H9 (cell line): ENCODE measurements at regions not wholly inside any gene's neighbourhood (a gene's known extent, or its start where the extent isn't known, plus 50 kb on each side); places are given as distances from the start of the nearest gene placed in this dataset.

Experiments
- DNase-seq: peaks from one replicate; pipeline ENCODE4 v3.0.0-alpha.2; 2017
- H2AFZ ChIP-seq: one replicate; pipeline ENCODE4 v1.6.1; 2013; ENCODE audit warnings: mild to moderate bottlenecking, low read length, control low read depth, moderate library complexity
- H2AK5ac ChIP-seq: 2 replicates; pipeline ENCODE4 v1.6.1; 2013; ENCODE audit warnings: low read length, control low read depth, mixed read lengths; ENCODE audit not compliant: insufficient read length
- H2BK120ac ChIP-seq: one replicate; pipeline ENCODE4 v1.6.1; 2013; ENCODE audit warnings: low read depth, mild to moderate bottlenecking, low read length, control low read depth, inconsistent platforms; ENCODE audit not compliant: poor library complexity, severe bottlenecking
- H2BK12ac ChIP-seq: 2 replicates; pipeline ENCODE4 v1.6.1; 2013; ENCODE audit warnings: low read length, control low read depth, mixed read lengths, low read depth; ENCODE audit not compliant: insufficient read length
- H2BK15ac ChIP-seq: 2 replicates; pipeline ENCODE4 v1.6.1; 2013; ENCODE audit warnings: low read depth, low read length, control low read depth
- H2BK20ac ChIP-seq: one replicate; pipeline ENCODE4 v1.6.1; 2013; ENCODE audit warnings: low read depth, mild to moderate bottlenecking, low read length, control low read depth, inconsistent platforms; ENCODE audit not compliant: poor library complexity, severe bottlenecking
- H2BK5ac ChIP-seq: 2 replicates; pipeline ENCODE4 v1.6.1; 2013; ENCODE audit warnings: low read length, control low read depth, mixed read lengths; ENCODE audit not compliant: insufficient read length
- H3K14ac ChIP-seq: 2 replicates; pipeline ENCODE4 v1.6.1; 2013; ENCODE audit warnings: low read length, control low read depth; ENCODE audit not compliant: insufficient read depth
- H3K18ac ChIP-seq: 2 replicates; pipeline ENCODE4 v1.6.1; 2013; ENCODE audit warnings: low read depth, mild to moderate bottlenecking, mixed read lengths, low read length, control low read depth; ENCODE audit not compliant: insufficient read length
- H3K23ac ChIP-seq: 2 replicates; pipeline ENCODE4 v1.6.1; 2013; ENCODE audit warnings: low read length, control low read depth, mixed read lengths, low read depth; ENCODE audit not compliant: insufficient read length
- H3K23me2 ChIP-seq: 2 replicates; pipeline ENCODE4 v1.6.1; 2013; ENCODE audit warnings: low read depth, mild to moderate bottlenecking, mixed read lengths, low read length, control low read depth; ENCODE audit not compliant: insufficient read length, poor library complexity, severe bottlenecking
- H3K27ac ChIP-seq: 2 replicates; pipeline ENCODE4 v1.5.1; 2013; ENCODE audit warnings: low read length, control low read depth, mixed read lengths, low read depth; ENCODE audit not compliant: insufficient read length
- H3K27me3 ChIP-seq: 2 replicates; pipeline ENCODE4 v1.6.1; 2013; ENCODE audit warnings: low read length, control low read depth, inconsistent platforms; ENCODE audit not compliant: insufficient read depth
- H3K4ac ChIP-seq: 2 replicates; pipeline ENCODE4 v1.6.1; 2013; ENCODE audit warnings: low read depth, mild to moderate bottlenecking, control low read depth, inconsistent platforms, low read length, moderate library complexity
- H3K4me1 ChIP-seq: 2 replicates; pipeline ENCODE4 v1.6.1; 2013; ENCODE audit warnings: low read length, control low read depth, inconsistent platforms; ENCODE audit not compliant: insufficient read depth
- H3K4me2 ChIP-seq: 2 replicates; pipeline ENCODE4 v1.6.1; 2013; ENCODE audit warnings: low read length, control low read depth, mixed read lengths; ENCODE audit not compliant: insufficient read length, insufficient read depth
- H3K56ac ChIP-seq: 2 replicates; pipeline ENCODE4 v1.6.1; 2013; ENCODE audit warnings: low read depth, mild to moderate bottlenecking, mixed read lengths, low read length, control low read depth; ENCODE audit not compliant: insufficient read length
- H3K79me1 ChIP-seq: 2 replicates; pipeline ENCODE4 v1.6.1; 2013; ENCODE audit warnings: low read depth, mild to moderate bottlenecking, moderate library complexity, low read length, control low read depth, inconsistent platforms; ENCODE audit not compliant: insufficient read depth, poor library complexity, severe bottlenecking
- H3K79me2 ChIP-seq: 2 replicates; pipeline ENCODE4 v1.6.1; 2013; ENCODE audit warnings: low read length, control low read depth, inconsistent platforms; ENCODE audit not compliant: insufficient read depth
- H3K9ac ChIP-seq: 2 replicates; pipeline ENCODE4 v1.6.1; 2013; ENCODE audit warnings: low read length, control low read depth, mixed read lengths; ENCODE audit not compliant: insufficient read length; ENCODE audit errors: extremely low read depth
- H3K9me3 ChIP-seq: one replicate; pipeline ENCODE4 v1.6.1; 2013; ENCODE audit warnings: low read depth, low read length, inconsistent platforms; ENCODE audit not compliant: control insufficient read depth
- H3T11ph ChIP-seq: one replicate; pipeline ENCODE4 v1.6.1; 2013; ENCODE audit warnings: mild to moderate bottlenecking, low read length, control low read depth, inconsistent platforms
- H4K20me1 ChIP-seq: one replicate; pipeline ENCODE4 v1.6.1; 2013; ENCODE audit not compliant: control insufficient read depth, insufficient read length, insufficient read depth
- H4K5ac ChIP-seq: 2 replicates; pipeline ENCODE4 v1.6.1; 2013; ENCODE audit warnings: low read depth, mild to moderate bottlenecking, mixed read lengths, low read length, control low read depth; ENCODE audit not compliant: insufficient read length
- H4K8ac ChIP-seq: replicated peaks from 2 replicates; pipeline ENCODE4 v1.6.1; 2013; ENCODE audit warnings: low read length, control low read depth, mixed read lengths, low read depth; ENCODE audit not compliant: insufficient read length
- H4K91ac ChIP-seq: 2 replicates; pipeline ENCODE4 v1.6.1; 2013; ENCODE audit warnings: low read depth, mild to moderate bottlenecking, moderate library complexity, mixed read lengths, low read length, control low read depth; ENCODE audit not compliant: insufficient read length
- H3K27ac Mint-ChIP-seq, 3 experiments: 2 replicates in 2 of 3; 3 replicates in 1 of 3; pipeline ENCODE4 v1.8.0; 2020 to 2021; ENCODE audit warnings: mixed read lengths in 3 of 3, mild to moderate bottlenecking in 1 of 3, moderate library complexity in 1 of 3
- H3K27me3 Mint-ChIP-seq: 2 replicates; pipeline ENCODE4 v1.8.0; 2021; ENCODE audit warnings: low read depth, mild to moderate bottlenecking, moderate library complexity, mixed read lengths
- H3K36me3 Mint-ChIP-seq, 3 experiments: 2 replicates in 2 of 3; 3 replicates in 1 of 3; pipeline ENCODE4 v1.8.0; 2020 to 2021; ENCODE audit warnings: low read depth in 3 of 3, mixed read lengths in 3 of 3; ENCODE audit not compliant: insufficient read depth in 1 of 3
- H3K4me1 Mint-ChIP-seq, 2 experiments: 2 replicates each; pipeline ENCODE4 v1.8.0; 2020; ENCODE audit warnings: mixed read lengths in 2 of 2
- H3K4me3 Mint-ChIP-seq, 2 experiments: 2 replicates in 1 of 2; 3 replicates in 1 of 2; pipeline ENCODE4 v1.8.0; 2020 to 2021; ENCODE audit warnings: mild to moderate bottlenecking in 2 of 2, mixed read lengths in 2 of 2, moderate library complexity in 1 of 2
- H3K9me3 Mint-ChIP-seq, 2 experiments: 2 replicates in 1 of 2; 3 replicates in 1 of 2; pipeline ENCODE4 v1.8.0; 2020; ENCODE audit warnings: mild to moderate bottlenecking in 2 of 2, mixed read lengths in 2 of 2, moderate library complexity in 1 of 2
- WGBS: extraction: QIAGEN DNeasy Blood & Tissue Kit; methylation state at CpG from one replicate; pipeline ENCODE4 v1.1.7; 2013; ENCODE audit warnings: missing lambda C conversion rate, low lambda C conversion rate, mixed read lengths; ENCODE audit not compliant: insufficient read length; ENCODE audit errors: extremely low coverage; 5-methylcytosine and 5-hydroxymethylcytosine counted together
- TF ChIP-seq, protein P1 (sequence below): fragments of 200-600 bp; sonication (generic); conservative IDR thresholded peaks from 3 replicates; pipeline ENCODE4 v1.8.0; 2021; ENCODE audit warnings: antibody characterized with exemption, mild to moderate bottlenecking

DNA sequence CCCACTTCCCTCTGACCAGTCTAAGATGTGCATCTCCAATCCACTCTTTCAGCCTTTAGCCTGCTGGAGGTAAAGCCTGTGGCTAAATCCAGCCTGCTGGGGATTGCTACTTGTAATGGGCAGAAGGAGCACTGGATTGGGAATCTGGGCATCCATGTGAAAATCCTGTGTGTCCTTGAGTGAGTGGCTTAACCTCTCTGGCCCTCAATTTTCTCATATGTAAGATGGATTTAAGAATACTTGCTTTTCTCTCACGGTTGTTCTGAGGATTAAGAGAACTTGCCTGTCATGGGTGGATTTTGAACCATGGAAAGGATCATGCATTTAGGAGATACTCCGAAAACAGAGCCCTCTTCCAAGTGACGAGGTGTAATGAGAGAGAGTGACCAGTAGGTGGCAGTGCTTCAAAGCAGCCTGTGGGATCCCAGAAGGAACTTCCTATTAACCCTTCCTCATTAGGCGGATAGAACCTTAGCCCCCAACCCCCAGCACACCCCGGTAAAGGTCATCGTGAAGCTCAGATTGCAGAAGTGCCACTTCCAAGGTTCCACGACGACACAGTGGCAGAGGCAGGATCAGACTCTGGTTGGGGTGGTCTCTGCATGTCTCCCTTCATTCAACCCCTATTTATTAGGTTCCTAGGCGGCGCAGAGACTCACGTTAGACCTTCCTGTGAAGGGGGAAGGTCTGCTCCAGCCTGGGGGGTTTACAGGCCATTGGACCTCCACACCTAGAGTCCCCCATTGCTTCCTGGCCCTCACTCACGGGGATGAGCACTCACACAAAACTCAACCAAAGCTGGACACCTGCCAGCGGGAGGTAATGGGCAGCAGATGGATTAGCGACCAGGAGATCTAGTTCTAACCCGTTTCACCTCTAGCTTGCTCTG is 68.7 kb upstream of the ZNF618 start:
- TF ChIP-seq, protein P1, sequence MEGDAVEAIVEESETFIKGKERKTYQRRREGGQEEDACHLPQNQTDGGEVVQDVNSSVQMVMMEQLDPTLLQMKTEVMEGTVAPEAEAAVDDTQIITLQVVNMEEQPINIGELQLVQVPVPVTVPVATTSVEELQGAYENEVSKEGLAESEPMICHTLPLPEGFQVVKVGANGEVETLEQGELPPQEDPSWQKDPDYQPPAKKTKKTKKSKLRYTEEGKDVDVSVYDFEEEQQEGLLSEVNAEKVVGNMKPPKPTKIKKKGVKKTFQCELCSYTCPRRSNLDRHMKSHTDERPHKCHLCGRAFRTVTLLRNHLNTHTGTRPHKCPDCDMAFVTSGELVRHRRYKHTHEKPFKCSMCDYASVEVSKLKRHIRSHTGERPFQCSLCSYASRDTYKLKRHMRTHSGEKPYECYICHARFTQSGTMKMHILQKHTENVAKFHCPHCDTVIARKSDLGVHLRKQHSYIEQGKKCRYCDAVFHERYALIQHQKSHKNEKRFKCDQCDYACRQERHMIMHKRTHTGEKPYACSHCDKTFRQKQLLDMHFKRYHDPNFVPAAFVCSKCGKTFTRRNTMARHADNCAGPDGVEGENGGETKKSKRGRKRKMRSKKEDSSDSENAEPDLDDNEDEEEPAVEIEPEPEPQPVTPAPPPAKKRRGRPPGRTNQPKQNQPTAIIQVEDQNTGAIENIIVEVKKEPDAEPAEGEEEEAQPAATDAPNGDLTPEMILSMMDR, result peak; percentile 88
- no CpG with 5 or more reads among the region's 15 CpGs for WGBS
- Histone ChIP-seq H3K4ac (no peak overlapping the region), H4K8ac (no peak overlapping the region), H2BK20ac (no peak overlapping the region), H3K79me2 (no peaks in the 10 kb centered on the region), H4K20me1 (peaks cover 2% of the 10 kb centered on the region), H3K27ac (no peak overlapping the region), H3K14ac (no peak overlapping the region), H3K18ac (no peak overlapping the region), H2BK5ac (no peak overlapping the region), H3K4me2 (no peak overlapping the region), H2AFZ (no peak overlapping the region), H3K4me1 (no peaks in the 10 kb centered on the region), H3T11ph (no peak overlapping the region), H3K9me3 (no peaks in the 10 kb centered on the region), H2BK15ac (no peak overlapping the region), H4K5ac (no peak overlapping the region), H3K56ac (no peak overlapping the region), H3K23me2 (no peaks in the 10 kb centered on the region), H3K9ac (no peak overlapping the region), H4K91ac (no peak overlapping the region), H2BK12ac (no peak overlapping the region), H3K79me1 (no peaks in the 10 kb centered on the region), H2BK120ac (no peak overlapping the region), H3K27me3 (no peaks in the 10 kb centered on the region), H2AK5ac (no peak overlapping the region), H3K23ac (no peak overlapping the region)
- no peak overlapping the region for H3K27ac Mint-ChIP-seq
- no peaks in the 10 kb centered on the region for H3K36me3 Mint-ChIP-seq
- DNase-seq, result peak; percentile 71
- H3K4me1 Mint-ChIP-seq, result peaks cover 4 to 7% of the 10 kb centered on the region in 2 experiments
- H3K9me3 Mint-ChIP-seq, result no peaks in the 10 kb centered on the region
- H3K4me3 Mint-ChIP-seq, result no peak overlapping the region; a peak in 1 of 5 replicates
- no peaks in the 10 kb centered on the region; the same call in 1 of the 2 replicates for H3K27me3 Mint-ChIP-seq
